GM12872 (cell line): ENCODE measurements at regions not wholly inside any gene's neighbourhood (a gene's known extent, or its start where the extent isn't known, plus 50 kb on each side); places are given as distances from the start of the nearest gene placed in this dataset.

Experiments
- TF ChIP-seq, protein P1 (sequence below): IDR thresholded peaks from 3 replicates; pipeline ENCODE4 v1.5.1; 2011; ENCODE audit warnings: low read depth, mild to moderate bottlenecking, low read length, moderate library complexity; ENCODE audit not compliant: insufficient read depth

DNA sequence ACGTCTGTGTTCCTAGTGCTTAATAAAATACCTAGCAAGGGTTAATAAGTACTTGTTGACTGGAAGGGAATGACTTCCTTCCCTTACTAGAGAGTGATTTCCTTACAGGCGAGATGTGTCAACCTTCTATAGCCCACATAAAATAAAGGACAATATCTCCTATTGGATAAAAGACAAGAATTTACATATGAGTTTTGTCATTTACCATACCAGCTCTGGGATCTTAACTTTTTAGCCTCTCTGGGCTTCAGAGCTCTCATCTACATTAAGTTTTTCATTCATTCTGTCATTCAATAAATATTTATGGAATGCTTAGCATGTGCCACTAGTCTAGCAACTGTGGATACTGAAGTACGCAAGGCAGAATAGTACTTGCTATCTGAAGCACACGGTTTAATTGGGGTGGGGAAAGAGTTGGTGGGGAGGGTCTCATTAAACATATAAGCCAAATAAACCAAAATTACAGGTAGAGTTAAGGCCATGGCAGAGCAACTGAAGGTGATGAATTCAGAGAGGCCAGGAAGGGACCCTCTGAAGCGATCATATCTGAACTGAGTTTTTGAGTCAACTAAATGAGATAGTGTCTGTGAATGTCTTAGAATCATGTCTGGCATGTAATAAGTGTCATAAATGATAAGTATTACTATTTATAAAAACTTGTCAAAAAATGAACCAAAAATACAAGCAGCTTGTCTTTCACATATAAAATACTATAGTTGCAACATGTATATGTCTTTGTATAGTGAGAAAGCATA is 91.6 kb upstream of the BMP2K start:
- TF ChIP-seq, protein P1, sequence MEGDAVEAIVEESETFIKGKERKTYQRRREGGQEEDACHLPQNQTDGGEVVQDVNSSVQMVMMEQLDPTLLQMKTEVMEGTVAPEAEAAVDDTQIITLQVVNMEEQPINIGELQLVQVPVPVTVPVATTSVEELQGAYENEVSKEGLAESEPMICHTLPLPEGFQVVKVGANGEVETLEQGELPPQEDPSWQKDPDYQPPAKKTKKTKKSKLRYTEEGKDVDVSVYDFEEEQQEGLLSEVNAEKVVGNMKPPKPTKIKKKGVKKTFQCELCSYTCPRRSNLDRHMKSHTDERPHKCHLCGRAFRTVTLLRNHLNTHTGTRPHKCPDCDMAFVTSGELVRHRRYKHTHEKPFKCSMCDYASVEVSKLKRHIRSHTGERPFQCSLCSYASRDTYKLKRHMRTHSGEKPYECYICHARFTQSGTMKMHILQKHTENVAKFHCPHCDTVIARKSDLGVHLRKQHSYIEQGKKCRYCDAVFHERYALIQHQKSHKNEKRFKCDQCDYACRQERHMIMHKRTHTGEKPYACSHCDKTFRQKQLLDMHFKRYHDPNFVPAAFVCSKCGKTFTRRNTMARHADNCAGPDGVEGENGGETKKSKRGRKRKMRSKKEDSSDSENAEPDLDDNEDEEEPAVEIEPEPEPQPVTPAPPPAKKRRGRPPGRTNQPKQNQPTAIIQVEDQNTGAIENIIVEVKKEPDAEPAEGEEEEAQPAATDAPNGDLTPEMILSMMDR = no peak

DNA sequence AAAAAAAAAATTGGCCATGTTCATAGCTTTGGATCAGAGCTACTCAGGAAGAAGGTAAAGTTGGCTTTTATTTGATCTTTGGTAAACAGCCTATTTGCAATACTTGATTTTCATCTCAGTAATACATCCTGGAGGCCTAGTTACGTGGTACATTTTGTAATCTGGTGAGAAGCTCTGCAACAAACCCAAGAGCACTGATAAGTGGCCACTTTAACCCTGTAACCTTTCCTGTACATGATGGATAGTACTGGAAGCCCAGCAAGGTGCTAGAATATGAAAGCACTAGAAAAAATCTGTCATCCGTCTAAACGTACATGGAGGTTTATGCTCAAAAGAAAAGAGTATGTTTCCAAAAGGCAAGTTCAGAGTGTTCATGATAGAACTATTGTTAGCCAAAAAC is 88.3 kb upstream of the BMP2K start:
- TF ChIP-seq, protein P1 = no peak

DNA sequence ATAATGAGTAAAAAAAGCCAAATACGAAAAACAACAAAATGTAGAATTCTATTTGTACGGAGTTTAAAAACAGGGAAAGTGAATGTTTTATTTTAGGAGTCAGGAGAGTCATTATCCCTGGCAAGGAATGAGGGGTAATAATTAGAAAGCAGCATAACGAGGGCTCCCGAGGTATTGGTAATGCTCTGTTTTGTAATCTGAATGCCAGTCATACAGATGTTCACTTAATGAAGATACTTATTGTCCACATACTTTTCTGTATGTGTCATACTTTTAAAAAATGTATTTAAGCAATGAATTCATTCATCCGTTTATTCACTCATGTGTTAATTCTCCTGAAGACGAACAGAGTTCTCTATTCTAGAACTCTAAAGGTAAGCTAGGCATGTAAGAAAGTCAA is 87.8 kb upstream of the BMP2K start:
- TF ChIP-seq, protein P1 = no peak

DNA sequence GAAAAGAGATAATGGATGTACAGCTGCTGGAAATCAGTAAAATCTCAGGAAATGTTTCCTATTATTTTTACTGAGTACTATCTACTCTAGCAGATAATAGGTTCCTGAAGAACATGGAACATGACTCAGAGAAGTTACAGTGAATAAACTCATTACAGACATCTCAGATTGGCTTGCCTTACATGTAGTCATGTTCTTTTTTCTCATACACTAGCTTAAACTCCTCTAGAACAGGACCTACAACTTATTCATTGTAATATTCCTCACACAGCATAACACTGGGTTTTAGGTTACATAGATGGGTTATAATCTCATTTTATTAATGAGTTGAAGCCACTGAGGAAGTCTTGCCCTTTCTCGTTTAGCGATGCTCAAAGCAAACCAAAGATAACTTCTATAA is 86.9 kb upstream of the BMP2K start:
- TF ChIP-seq, protein P1 = no peak

DNA sequence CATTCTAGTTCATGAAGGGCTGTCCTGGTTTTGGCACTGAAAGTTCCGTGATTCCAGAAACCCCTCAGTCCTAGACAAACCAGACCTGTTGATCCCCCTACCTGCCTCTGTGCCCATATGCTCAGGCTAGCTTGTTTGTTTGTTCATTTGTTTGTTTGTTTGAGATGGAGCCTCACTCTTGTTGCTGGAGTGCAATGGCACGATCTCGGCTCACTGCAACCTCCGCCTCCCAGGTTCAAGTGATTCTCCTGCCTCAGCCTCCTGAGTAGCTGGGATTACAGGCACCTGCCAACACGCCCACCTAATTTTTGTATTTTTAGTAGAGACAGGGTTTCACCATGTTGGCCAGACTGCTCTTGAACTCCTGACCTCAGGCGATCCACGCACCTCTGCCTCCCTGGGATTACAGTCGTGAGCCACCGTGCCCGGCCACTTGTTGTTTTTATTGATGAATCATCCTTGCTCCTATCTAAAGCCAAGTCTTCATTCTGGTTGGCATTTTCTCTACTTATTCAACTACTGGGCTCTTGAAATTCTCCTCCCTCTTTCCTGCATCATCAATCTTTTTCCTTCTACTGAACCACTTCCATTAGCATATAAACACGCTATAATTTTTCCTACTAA is 86.3 kb upstream of the BMP2K start:
- TF ChIP-seq, protein P1 = no peak

DNA sequence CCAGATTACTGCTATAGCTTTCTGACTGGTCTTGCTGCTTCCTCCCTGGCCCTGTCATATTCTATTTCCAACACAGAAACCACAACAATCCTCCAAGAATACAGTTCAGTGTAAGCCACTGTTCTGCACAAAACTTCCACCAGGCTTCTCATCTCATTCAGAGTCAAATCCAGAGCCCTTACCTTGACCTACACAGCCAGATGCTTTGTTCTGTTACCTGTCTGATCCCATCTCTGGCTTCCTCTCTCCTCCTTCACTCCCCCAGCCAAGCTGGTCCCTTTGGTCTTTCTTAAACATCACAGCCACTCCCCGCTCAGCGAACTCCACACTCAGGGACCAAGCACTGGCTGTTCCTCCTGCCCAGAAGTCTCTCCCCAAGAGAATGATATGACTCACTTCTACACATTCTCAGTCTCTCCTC is 84.8 kb upstream of the BMP2K start:
- TF ChIP-seq, protein P1 = no peak

DNA sequence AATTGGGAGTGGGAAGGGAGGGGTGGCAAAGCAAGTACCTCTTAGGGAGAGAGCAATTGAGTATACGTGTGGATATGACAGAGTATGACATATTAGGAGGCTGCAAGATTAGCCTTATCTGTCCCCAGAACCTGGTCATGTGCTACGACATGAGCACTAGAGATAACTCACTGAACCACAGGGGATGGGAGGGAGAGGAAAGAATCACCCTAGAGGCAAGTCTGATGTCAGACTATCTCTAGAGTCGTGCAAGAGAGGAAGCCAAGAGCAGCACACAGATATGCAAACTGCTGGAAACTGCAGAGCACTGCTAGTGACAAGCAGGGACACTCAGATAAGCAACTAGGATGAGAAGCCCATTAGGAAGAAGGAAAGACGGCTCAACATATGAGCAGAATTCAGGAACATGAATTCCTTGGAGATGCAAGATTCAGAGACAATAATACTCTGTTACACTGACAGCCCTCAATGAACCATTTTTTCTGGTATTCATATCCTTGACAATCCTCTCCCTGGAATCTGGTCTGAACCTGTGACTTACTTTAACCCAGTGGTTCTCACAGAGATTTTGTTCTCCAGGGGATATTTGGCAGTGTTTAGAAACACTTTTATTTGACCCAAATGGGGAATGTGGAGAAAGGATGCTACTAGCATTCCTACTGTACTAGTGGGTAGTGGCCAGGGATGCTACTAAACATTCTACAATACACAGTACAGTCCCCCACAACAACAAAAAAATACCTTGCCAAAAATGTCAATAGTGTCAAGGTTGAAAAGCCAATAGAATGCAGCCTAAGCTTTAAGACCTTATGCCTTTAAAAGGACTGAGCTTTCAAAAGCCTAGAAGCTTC is 84.0 kb upstream of the BMP2K start:
- TF ChIP-seq, protein P1 = 0 out of 3 replicates have a peak, but pooled peaks have one; percentile 12
